Endothelial cell of umbilical vein (primary cell): ENCODE measurements at regions not wholly inside any gene's neighbourhood (a gene's known extent, or its start where the extent isn't known, plus 50 kb on each side); places are given as distances from the start of the nearest gene placed in this dataset.

Experiments used
- BruUV-seq: library from RNA; stranded (reverse); fragments of 400-500 nt; replicated peaks from 2 replicates; lab custom pipeline; 2021; lab: Mats Ljungman, UMichigan
- CTCF ChIA-PET: fragments of 300-600, 350-600 bp; sonication (Branson Sonifier 250); formaldehyde crosslinking; loops from one replicate; lab custom pipeline; 2021; ENCODE audit warnings: antibody characterized with exemption, inconsistent platforms; lab: Charles Lee
- POLR2A ChIA-PET: fragments of 300-600, 350-600 bp; sonication (Branson Sonifier 250); formaldehyde crosslinking; loops from one replicate; lab custom pipeline; 2021; ENCODE audit warnings: antibody characterized with exemption, inconsistent platforms; lab: Charles Lee
- DNase-seq: peaks from one replicate; pipeline ENCODE4 v3.0.0-alpha.2; 2011; ENCODE audit warnings: low read depth, low spot score
- FAIRE-seq: peaks from 2 replicates; lab custom pipeline; 2011; peaks lifted over from hg19 to GRCh38; lab: Jason Lieb, UNC
- H2AFZ ChIP-seq: 2 replicates; pipeline ENCODE4 v1.6.0; 2012; ENCODE audit warnings: low read depth, low read length, control low read depth, inconsistent platforms
- H3K27ac ChIP-seq: 2 replicates; pipeline ENCODE4 v1.5.1; 2011; ENCODE audit warnings: low read depth, mild to moderate bottlenecking, control low read depth, low read length, moderate library complexity; ENCODE audit not compliant: insufficient read depth
- H3K27me3 ChIP-seq, 2 experiments: 2 replicates each; pipeline versions ENCODE4 v1.6.0 to v1.6.1; 2011; ENCODE audit warnings: low read length in 2 of 2, mixed read lengths in 1 of 2; ENCODE audit not compliant: control insufficient read depth in 2 of 2, insufficient read depth in 2 of 2
- H3K36me3 ChIP-seq, 2 experiments: 2 replicates in 1 of 2; 3 replicates in 1 of 2; pipeline ENCODE4 v1.5.1; 2011; ENCODE audit warnings: low read length in 2 of 2, mild to moderate bottlenecking in 1 of 2, moderate library complexity in 1 of 2; ENCODE audit not compliant: control insufficient read depth in 2 of 2, insufficient read depth in 2 of 2; ENCODE audit errors: extremely low read depth in 1 of 2
- H3K4me1 ChIP-seq: 3 replicates; pipeline ENCODE4 v1.5.1; 2011; ENCODE audit warnings: mild to moderate bottlenecking, low read length; ENCODE audit not compliant: control insufficient read depth, insufficient read depth; ENCODE audit errors: extremely low read depth
- H3K4me2 ChIP-seq: 2 replicates; pipeline ENCODE4 v1.6.1; 2011; ENCODE audit warnings: low read length, control low read depth, mixed read lengths; ENCODE audit not compliant: insufficient read depth
- H3K4me3 ChIP-seq, 3 experiments: fragments of 200-600 bp in 1 of 3; sonication (generic), shearing (Covaris generic) in 1 of 3; replicated peaks in 1 of 3; 2 replicates each; pipeline ENCODE4 v1.5.1; 2011 to 2016; ENCODE audit warnings: control low read depth in 3 of 3, low read length in 3 of 3, mild to moderate bottlenecking in 2 of 3, inconsistent platforms in 1 of 3, low read depth in 1 of 3, moderate library complexity in 1 of 3; ENCODE audit not compliant: insufficient read depth in 1 of 3
- H3K79me2 ChIP-seq: 2 replicates; pipeline ENCODE4 v1.6.0; 2012; ENCODE audit warnings: low read length, inconsistent platforms; ENCODE audit not compliant: control insufficient read depth, insufficient read depth
- H3K9ac ChIP-seq: replicated peaks from 2 replicates; pipeline ENCODE3; 2011; ENCODE audit warnings: low read length, control low read depth; ENCODE audit not compliant: insufficient read depth; ENCODE audit errors: extremely low read depth
- H3K9me1 ChIP-seq: replicated peaks from 3 replicates; pipeline ENCODE4 v1.6.0; 2011; ENCODE audit warnings: mild to moderate bottlenecking, low read length; ENCODE audit not compliant: control insufficient read depth, insufficient read depth; ENCODE audit errors: extremely low read depth
- H3K9me3 ChIP-seq: replicated peaks from 2 replicates; pipeline ENCODE4 v1.5.1; 2012; ENCODE audit warnings: low read length, inconsistent platforms; ENCODE audit not compliant: control insufficient read depth, insufficient read depth
- H4K20me1 ChIP-seq: replicated peaks from 2 replicates; pipeline ENCODE3; 2011; ENCODE audit warnings: mild to moderate bottlenecking, low read length; ENCODE audit not compliant: control insufficient read depth, insufficient read depth; ENCODE audit errors: extremely low read depth
- CTCF ChIP-seq, 2 donors: IDR thresholded peaks; 1 replicate in 1 of 2; 2 replicates in 1 of 2; pipeline ENCODE4 v1.5.1; 2011; ENCODE audit warnings: low read length in 2 of 2, mild to moderate bottlenecking in 2 of 2, moderate library complexity in 2 of 2, control low read depth in 1 of 2, inconsistent platforms in 1 of 2, low read depth in 1 of 2; ENCODE audit not compliant: insufficient read depth in 1 of 2; ENCODE audit errors: extremely low read depth in 1 of 2
- EZH2 ChIP-seq: IDR thresholded peaks from 2 replicates; pipeline ENCODE4 v1.6.1; 2012; ENCODE audit warnings: borderline replicate concordance, low read depth, mild to moderate bottlenecking, moderate library complexity, low read length, inconsistent platforms; ENCODE audit not compliant: severe bottlenecking
- FOS ChIP-seq: IDR thresholded peaks from 2 replicates; pipeline ENCODE4 v1.6.1; 2011; ENCODE audit warnings: mild to moderate bottlenecking, low read length, moderate library complexity, borderline replicate concordance; ENCODE audit not compliant: insufficient read depth
- GATA2 ChIP-seq: IDR thresholded peaks from 2 replicates; pipeline ENCODE4 v1.7.0; 2011; ENCODE audit warnings: low read depth, mild to moderate bottlenecking, moderate library complexity, mixed read lengths, low read length; ENCODE audit not compliant: insufficient read length, insufficient read depth
- JUN ChIP-seq: IDR thresholded peaks from 2 replicates; pipeline ENCODE4 v1.6.1; 2011; ENCODE audit warnings: borderline replicate concordance, low read depth; ENCODE audit not compliant: insufficient read length, insufficient read depth
- MAX ChIP-seq: IDR thresholded peaks from 2 replicates; pipeline ENCODE4 v1.6.1; 2011; ENCODE audit not compliant: insufficient read depth, insufficient read length
- MYC ChIP-seq: IDR thresholded peaks from one replicate; pipeline ENCODE4 v1.6.1; 2011; ENCODE audit warnings: mild to moderate bottlenecking, low read depth, low read length
- POLR2A ChIP-seq: IDR thresholded peaks from 2 replicates; pipeline ENCODE4 v1.6.1; 2012; ENCODE audit warnings: low read depth, mild to moderate bottlenecking, control low read depth, low read length
- POLR2AphosphoS5 ChIP-seq: IDR thresholded peaks from 2 replicates; pipeline ENCODE4 v1.6.1; 2012; ENCODE audit warnings: low read depth, mild to moderate bottlenecking, control low read depth, low read length, moderate library complexity; ENCODE audit not compliant: insufficient read depth
- dilution Hi-C: fragments of 300-500 bp; cut with MboI; formaldehyde crosslinking; loops from one replicate; pipeline ENCODE4 v1.15.0; 2019; ENCODE audit warnings: low sequenced_read_pairs; ENCODE audit not compliant: extremely low pct_ligation_motif_present
- intact Hi-C: fragments of 100-400 bp; cut with micrococcal nuclease; formaldehyde crosslinking; loops from one replicate; pipeline ENCODE4 v1.10.0; 2022

GRCh38 chr9:118100529-118101419 is 396.6 kb downstream of the TLR4 start:
- Histone ChIP-seq H3K36me3 (no peaks in the 10 kb centered on the region), H3K9me1 (no peaks in the 10 kb centered on the region), H3K27me3 (no peaks in the 10 kb centered on the region), H4K20me1 (no peaks in the 10 kb centered on the region), H3K9me3 (no peaks in the 10 kb centered on the region), H3K27ac (no peak overlapping the region), H3K79me2 (no peaks in the 10 kb centered on the region), H3K4me2 (no peak overlapping the region), H2AFZ (no peak overlapping the region), H3K4me3 (no peak overlapping the region), H3K4me1 (no peaks in the 10 kb centered on the region), H3K9ac (no peak overlapping the region)
- ChIA-PET CTCF (no interaction called here), POLR2A (no interaction called here)
- no peak for FAIRE-seq
- dilution Hi-C loops (no loop called here), intact Hi-C loops (no loop called here)
- DNase-seq = no peak
- no TSS peak for BruUV-seq
- no peak for TF ChIP-seq FOS
- no peak for TF ChIP-seq MAX
- TF ChIP-seq JUN = no peak
- TF ChIP-seq CTCF (IDR thresholded peaks at IDR 0.05; ENCODE audit: extremely low read depth in 1 of 2, insufficient read depth in 1 of 2, low read depth in 1 of 2, low read length in 2 of 2) = no peak
- TF ChIP-seq EZH2 = no peak
- no peak for TF ChIP-seq MYC
- no peak for TF ChIP-seq POLR2AphosphoS5
- TF ChIP-seq POLR2A = no peak
- TF ChIP-seq GATA2 = no peak
